Right lung (tissue), 2 donors: ENCODE measurements at regions not wholly inside any gene's neighbourhood (a gene's known extent, or its start where the extent isn't known, plus 50 kb on each side); places are given as distances from the start of the nearest gene placed in this dataset.

Experiments used
- DNase-seq, 2 donors: peaks; one replicate each; pipeline ENCODE4 v3.0.0-alpha.2; 2013

DNA sequence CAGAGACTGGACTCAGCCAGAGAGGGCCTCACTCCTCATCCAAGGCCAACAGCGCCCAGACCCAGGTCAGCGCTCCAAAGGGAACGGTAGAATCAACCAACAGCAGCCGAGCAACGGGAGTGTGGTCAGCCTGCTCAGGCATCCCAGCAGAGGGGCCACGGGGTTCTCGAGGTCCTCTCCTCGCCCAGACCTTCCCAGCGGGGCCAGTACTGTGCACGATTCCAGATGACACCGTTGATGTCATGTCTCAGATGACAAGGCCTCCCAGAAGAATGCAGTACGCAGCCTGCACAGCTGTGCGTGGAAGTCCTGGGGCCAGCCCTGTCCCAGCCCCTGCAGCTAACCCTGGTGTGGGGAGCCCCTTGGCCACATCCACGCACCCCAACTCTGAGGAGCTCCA lies 141.0 kb upstream of the PPP1R26 start:
- DNase-seq = no peak

DNA sequence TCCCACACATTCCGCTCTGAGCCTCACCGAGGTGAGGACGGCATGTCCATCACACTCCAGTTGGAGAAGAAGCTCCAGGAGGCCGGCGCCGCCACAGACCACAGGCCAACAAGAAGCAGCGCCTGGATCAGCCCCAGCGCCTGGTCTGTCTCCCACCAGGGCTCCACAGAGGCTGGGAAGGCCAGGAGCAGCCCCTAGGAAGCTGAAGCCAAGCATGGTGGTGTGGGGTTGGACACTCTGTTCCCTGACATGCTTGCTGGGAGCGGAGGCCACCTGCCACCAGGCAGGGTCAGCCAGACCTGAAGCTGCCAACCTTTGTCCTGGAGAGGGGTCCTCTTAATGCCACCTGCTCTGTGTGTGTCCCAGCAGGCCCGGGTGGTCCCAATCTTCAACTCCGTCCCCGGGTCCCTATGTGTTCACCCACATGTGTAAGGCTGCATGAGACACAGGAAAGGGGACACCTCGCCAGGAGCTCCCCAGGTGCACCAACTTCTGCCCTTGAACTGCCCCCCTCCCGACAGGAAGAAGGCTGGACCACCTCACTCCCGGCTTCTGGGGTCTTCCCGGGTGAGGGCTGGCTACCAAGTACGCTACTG lies 140.1 kb upstream of the PPP1R26 start:
- no peak for DNase-seq

DNA sequence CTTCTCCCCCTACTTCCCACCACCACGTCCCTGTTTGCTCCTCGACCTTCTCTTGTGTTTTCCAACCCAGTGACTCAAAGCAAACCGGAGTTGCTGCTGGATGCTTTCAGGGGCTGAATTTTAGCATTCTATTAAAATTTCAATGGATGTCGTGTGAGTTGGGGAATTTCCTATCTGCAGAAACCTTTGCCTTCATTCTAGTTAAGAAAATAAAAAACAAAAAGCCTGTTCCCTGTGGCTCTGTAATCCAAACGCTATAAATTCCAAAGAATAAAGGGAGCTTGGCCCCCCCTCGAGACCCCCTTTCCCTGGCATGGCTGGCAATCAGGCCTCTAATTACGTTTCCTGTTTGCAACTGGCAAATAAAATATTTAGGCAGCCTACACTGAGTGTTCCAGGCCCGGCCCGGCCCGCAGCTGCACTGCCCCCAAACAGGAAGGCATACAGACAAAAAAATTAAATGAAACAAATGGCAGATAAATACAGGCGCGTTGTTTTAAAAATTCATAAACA lies 139.4 kb upstream of the PPP1R26 start:
- DNase-seq = peak in 1 of 2 donors; percentile 6

GRCh38 chr9:135340726-135341475 lies 138.7 kb upstream of the PPP1R26 start:
- no peak for DNase-seq

DNA sequence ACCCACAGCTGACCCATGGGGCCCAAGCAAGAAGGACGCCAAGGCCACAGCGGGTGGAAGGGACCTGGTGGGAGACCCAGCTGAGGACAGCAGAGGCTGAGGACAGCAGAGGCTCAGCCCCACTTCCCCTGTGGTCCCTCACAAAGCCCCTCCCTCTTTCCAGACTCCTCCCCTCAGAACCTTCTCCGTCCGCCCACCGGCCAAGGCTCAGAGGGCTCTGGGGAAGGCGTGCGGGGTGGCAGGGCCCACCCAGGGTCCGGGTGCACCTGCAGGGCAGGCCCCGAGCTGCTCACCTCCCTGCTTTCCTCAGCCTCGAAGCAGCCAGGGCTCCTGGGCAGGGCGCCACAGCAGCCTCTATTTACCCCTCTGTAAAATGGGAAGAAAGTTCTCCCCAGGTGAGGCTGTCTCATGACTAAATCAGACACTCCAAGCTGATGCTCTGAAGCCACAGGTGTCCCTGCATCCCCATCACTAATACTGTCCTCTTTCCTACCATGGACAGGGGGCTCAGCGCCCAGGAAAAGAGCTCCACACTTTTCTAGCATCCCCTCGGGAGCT lies 137.9 kb upstream of the PPP1R26 start:
- DNase-seq = no peak

GRCh38 chr9:135342206-135343130 lies 137.1 kb upstream of the PPP1R26 start:
- no peak for DNase-seq

DNA sequence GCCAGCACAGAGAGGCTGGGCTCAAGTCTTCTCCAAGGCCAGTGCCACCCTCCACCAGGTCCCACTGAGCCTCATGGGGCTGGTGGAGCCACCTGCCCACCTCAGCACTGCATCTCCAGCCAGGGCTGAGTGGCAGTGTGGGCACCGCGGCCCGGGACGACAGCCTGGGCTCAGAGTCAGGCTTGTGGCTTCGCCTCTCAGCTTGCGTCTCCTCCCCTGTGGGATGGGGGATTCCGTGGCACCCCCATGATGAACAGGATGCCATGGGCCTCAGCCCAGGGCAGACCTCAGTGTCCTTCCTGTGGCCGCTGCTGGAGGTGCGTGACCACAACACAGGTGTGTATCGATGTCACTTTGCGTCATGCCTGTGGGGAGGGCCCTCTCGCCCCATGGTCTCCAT lies 136.4 kb upstream of the PPP1R26 start:
- DNase-seq = no peak

GRCh38 chr9:135343837-135344522 lies 135.6 kb upstream of the PPP1R26 start:
- peak; percentile 31 to 43 for DNase-seq

- DNase-seq = no peak
Measured at GRCh38 chr9:135344523-135344901, 135.1 kb upstream of the PPP1R26 start.

DNA sequence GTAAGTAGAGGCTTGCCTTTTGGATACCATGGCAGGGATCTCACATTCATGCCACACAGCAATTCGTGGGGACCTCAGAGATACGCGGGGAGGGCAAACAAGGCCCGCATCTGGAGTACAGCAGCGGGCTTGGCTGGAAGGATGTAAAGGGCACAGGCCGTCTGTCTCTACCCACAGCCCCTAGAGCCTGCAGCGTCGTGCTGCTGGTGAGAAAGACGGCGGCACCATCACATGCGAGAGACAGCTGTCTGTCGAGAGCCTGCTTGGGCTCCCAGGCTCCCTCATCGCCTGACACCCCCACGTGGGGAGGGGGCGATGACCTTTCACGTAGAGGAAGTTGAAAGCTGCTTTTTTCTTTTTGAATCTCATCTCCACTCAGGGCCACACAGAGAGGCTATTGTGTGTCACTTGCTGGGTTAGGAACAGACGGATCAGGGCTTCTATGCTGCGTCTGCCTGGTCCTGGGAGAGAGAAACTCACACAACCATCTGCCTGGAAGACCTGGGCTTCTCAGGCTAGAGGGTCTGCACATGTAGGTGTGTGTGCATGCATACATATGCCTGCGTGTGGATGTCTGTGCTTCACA lies 134.6 kb upstream of the PPP1R26 start:
- DNase-seq = no peak

GRCh38 chr9:135345775-135346433 lies 133.7 kb upstream of the PPP1R26 start:
- DNase-seq = no peak

DNA sequence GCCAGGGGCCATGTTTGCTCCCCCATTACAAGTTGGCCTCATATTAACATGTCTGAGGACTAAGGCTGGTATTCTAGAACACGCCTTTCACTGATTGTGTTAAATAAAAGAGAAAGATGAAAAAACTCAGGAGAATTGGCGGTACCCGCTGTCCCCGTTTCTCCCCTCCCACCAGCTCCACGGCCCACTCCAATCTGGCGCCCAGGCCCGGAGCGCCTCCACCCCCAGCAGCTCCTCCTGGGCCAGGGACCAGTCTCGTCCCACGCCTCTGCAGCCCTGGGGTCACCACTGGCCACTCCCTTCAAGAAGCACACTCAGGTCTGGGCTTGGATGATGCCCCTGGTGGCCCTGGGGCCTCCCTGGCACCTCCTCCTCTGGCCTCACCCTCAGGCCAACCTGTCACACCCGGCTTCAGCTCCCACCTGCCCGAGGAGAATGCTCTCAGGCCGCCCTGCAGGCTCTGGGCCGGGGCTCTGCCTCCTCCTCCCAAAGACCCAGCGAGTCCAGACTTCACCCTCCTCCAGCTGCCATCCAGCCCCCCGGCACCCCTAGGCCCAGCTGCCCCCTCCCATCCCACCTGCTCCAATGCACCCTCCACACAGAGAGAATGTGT lies 133.0 kb upstream of the PPP1R26 start:
- no peak for DNase-seq

DNA sequence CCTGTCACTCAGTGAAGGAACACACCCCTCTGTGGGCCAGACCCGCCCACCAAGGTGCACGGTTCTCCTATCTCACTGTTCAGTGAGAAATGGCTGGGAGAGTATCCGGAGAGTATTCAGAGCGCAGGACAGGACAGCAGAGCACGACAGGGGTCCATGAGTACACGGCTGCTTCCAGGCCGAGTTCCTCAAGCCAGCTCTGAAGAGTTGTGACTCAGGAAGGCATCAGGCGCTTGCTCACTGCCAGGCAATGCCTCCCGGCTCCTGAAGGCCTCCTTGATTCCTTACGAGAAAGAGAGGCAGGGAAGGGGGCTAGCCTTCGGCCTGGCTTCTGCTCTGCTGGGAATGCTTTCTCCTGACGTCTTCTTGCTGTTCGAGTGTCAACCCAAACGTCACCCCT lies 132.1 kb upstream of the PPP1R26 start:
- no peak for DNase-seq

DNA sequence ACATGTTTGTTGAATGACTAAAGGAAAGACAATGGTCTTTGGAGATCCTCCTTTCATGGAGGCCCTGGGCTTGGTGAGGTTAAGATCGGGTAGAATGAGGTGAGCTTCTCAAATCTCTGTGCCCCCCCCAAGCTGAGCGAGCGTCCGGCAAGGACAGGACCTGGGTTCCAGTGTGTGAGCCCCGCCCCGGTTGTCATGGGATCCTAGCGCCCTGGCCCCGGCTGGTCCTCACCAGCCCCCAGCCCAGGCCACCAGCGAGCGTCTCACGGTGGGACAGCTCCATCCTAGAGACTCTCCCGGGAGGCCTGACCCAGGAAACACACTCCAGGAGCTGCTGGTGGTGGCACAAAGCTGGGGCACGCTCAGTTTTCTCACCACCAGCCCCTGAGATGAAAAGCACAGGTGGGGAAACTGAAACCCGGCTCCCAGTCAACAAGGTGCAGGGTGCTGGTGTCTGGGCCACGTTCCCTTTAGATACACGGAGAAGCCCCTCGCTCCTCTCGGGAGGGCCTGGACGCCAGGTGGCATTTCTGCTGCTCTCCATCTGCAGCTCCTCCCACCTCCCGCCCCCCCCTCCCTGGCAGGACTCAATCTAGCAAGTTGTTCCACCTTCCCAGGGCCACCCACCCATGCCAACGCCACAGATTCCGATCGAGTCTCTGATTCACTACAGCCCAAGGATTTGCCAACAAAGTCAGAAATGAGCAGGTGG lies 131.3 kb upstream of the PPP1R26 start:
- DNase-seq = no peak

DNA sequence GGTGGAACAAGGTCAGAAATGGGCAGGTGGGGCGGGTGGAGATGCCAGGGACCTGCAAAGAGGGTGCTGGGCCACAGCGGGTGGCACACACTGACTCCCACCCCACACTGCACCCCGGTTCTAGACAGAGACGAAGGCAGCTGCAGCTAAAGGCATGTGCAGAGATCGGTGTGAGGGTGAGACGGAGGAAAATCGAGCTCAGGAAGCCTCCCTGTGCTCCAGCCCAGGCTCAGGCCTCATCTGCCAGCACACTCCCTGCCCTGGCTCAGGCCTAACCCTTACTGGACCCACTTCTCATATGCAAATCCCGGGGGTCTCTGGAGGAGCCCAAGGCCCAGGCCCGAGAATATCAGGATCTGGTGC lies 130.8 kb upstream of the PPP1R26 start:
- DNase-seq = no peak

DNA sequence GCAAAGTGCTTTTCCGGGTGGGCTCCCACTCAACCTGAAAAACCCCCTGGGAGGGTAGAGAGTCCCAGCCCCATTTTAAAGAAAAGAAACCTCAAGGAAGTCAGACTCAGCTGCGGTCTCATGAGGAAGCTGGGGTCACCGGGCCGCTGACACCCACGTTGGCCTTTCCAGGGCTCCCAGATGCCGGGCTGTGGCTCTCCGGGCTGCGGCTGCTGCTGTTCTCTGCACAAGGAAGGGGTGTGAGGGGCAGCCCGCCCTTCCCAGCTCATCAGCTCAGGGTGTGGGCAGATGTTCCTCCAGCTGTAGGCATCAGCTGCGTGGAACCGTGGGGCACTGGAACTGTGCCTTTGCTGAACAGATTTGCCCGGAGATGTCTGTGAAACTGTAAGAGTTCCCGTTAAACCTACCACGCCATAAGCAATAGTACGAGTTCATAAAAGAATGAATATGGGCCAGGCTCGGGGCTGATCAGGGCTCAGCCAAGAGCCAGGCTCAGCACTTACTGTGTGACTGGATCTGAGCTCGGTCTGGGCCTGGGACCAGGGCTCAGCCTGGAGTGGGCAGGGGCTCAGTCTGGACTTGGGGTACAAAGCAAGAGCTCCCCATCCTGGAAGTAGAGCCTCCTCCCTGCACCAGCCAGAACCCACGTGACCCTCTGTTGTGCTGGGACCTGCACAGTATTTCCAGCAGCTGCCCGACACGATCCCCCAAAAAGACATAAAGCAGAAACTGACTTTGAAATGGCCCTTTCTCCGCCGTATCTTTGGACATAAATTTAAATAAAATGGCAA lies 130.2 kb upstream of the PPP1R26 start:
- DNase-seq = no peak

DNA sequence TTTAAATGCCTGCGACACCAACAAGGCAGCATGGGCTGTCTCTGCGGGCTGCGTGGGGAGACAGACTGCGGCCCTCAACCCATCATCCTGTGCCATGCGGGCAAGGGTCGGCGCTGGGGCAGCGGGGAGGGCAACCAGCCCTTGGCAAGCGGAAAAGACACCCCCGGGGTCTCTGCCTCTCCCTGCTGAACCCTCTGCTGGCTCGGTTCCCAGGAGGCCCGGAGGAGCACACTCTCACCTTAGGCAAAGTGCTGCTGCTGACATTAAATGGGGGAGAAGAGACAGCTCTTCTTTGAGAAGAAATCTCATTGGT lies 129.6 kb upstream of the PPP1R26 start:
- DNase-seq = no peak

- no peak for DNase-seq
Measured at GRCh38 chr9:135353935-135354334, 125.6 kb upstream of the PPP1R26 start.

DNA sequence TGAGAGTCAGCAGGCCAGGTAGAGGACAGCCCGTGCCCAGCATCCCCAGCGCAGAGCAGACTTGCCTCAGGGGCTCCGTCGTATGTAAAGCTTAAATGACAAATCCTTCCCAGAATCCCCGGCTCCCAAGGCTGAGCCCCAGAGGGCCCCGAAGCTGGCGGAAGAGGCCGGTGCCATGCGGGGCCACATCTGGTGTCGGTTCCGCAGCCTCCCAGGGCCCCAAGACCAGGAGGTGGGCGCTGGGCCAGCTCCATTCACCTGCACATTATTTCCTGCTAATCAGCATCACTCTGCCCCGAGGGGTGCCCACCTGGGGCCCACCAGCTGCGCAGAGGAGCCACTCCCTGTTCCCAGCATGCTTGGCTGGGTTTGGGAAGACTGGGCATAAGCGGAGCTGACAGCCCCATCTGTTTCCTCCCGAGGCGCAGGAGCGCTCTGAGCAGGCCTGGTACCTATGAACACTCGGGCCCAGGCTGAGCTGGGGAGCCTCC lies 124.0 kb upstream of the PPP1R26 start:
- DNase-seq = no peak
